Esophagus muscularis mucosa (tissue), 3 donors: ENCODE measurements at regions not wholly inside any gene's neighbourhood (a gene's known extent, or its start where the extent isn't known, plus 50 kb on each side); places are given as distances from the start of the nearest gene placed in this dataset.

Source experiments
- POLR2A ChIP-seq: fragments of 450-650 bp; IDR thresholded peaks from one replicate; pipeline ENCODE4 v1.6.1; 2017; ENCODE audit warnings: antibody characterized with exemption, moderate library complexity, mild to moderate bottlenecking, low read depth
- POLR2AphosphoS5 ChIP-seq, 2 donors: sonication (generic); formaldehyde crosslinking; IDR thresholded peaks; one replicate each; pipeline ENCODE4 v1.6.1; 2017; ENCODE audit warnings: antibody characterized with exemption in 2 of 2
- TF ChIP-seq, protein P1 (sequence below), 3 experiments: fragments of 200-600 bp in 2 of 3; fragments of 450-650 bp in 1 of 3; sonication (generic) in 2 of 3; IDR thresholded peaks; one replicate each; pipeline ENCODE4 v1.5.1; 2017 to 2019; ENCODE audit warnings: antibody characterized with exemption in 3 of 3, mild to moderate bottlenecking in 2 of 3, moderate library complexity in 1 of 3

- TF ChIP-seq POLR2A (no peak), POLR2AphosphoS5 (IDR thresholded peaks at IDR 0.05) (no peak)
- TF ChIP-seq, protein P1, sequence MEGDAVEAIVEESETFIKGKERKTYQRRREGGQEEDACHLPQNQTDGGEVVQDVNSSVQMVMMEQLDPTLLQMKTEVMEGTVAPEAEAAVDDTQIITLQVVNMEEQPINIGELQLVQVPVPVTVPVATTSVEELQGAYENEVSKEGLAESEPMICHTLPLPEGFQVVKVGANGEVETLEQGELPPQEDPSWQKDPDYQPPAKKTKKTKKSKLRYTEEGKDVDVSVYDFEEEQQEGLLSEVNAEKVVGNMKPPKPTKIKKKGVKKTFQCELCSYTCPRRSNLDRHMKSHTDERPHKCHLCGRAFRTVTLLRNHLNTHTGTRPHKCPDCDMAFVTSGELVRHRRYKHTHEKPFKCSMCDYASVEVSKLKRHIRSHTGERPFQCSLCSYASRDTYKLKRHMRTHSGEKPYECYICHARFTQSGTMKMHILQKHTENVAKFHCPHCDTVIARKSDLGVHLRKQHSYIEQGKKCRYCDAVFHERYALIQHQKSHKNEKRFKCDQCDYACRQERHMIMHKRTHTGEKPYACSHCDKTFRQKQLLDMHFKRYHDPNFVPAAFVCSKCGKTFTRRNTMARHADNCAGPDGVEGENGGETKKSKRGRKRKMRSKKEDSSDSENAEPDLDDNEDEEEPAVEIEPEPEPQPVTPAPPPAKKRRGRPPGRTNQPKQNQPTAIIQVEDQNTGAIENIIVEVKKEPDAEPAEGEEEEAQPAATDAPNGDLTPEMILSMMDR (IDR thresholded peaks at IDR 0.05): no peak
These were observed 305.2 kb upstream of the CITED2 start for GRCh38 chr6:139679516-139680179.
